Endothelial cell of umbilical vein (primary cell): ENCODE measurements at regions not wholly inside any gene's neighbourhood (a gene's known extent, or its start where the extent isn't known, plus 50 kb on each side); places are given as distances from the start of the nearest gene placed in this dataset.

ENCODE experiments used
- BruUV-seq: library from RNA; stranded (reverse); fragments of 400-500 nt; replicated peaks from 2 replicates; lab custom pipeline; 2021; lab: Mats Ljungman, UMichigan
- CTCF ChIA-PET: fragments of 300-600, 350-600 bp; sonication (Branson Sonifier 250); formaldehyde crosslinking; loops from one replicate; lab custom pipeline; 2021; ENCODE audit warnings: antibody characterized with exemption, inconsistent platforms; lab: Charles Lee
- POLR2A ChIA-PET: fragments of 300-600, 350-600 bp; sonication (Branson Sonifier 250); formaldehyde crosslinking; loops from one replicate; lab custom pipeline; 2021; ENCODE audit warnings: antibody characterized with exemption, inconsistent platforms; lab: Charles Lee
- DNase-seq: peaks from one replicate; pipeline ENCODE4 v3.0.0-alpha.2; 2011; ENCODE audit warnings: low read depth, low spot score
- FAIRE-seq: peaks from 2 replicates; lab custom pipeline; 2011; peaks lifted over from hg19 to GRCh38; lab: Jason Lieb, UNC
- H2AFZ ChIP-seq: 2 replicates; pipeline ENCODE4 v1.6.0; 2012; ENCODE audit warnings: low read depth, low read length, control low read depth, inconsistent platforms
- H3K27ac ChIP-seq: 2 replicates; pipeline ENCODE4 v1.5.1; 2011; ENCODE audit warnings: low read depth, mild to moderate bottlenecking, control low read depth, low read length, moderate library complexity; ENCODE audit not compliant: insufficient read depth
- H3K27me3 ChIP-seq, 2 experiments: 2 replicates each; pipeline versions ENCODE4 v1.6.0 to v1.6.1; 2011; ENCODE audit warnings: low read length in 2 of 2, mixed read lengths in 1 of 2; ENCODE audit not compliant: control insufficient read depth in 2 of 2, insufficient read depth in 2 of 2
- H3K36me3 ChIP-seq, 2 experiments: 2 replicates in 1 of 2; 3 replicates in 1 of 2; pipeline ENCODE4 v1.5.1; 2011; ENCODE audit warnings: low read length in 2 of 2, mild to moderate bottlenecking in 1 of 2, moderate library complexity in 1 of 2; ENCODE audit not compliant: control insufficient read depth in 2 of 2, insufficient read depth in 2 of 2; ENCODE audit errors: extremely low read depth in 1 of 2
- H3K4me1 ChIP-seq: 3 replicates; pipeline ENCODE4 v1.5.1; 2011; ENCODE audit warnings: mild to moderate bottlenecking, low read length; ENCODE audit not compliant: control insufficient read depth, insufficient read depth; ENCODE audit errors: extremely low read depth
- H3K4me2 ChIP-seq: 2 replicates; pipeline ENCODE4 v1.6.1; 2011; ENCODE audit warnings: low read length, control low read depth, mixed read lengths; ENCODE audit not compliant: insufficient read depth
- H3K4me3 ChIP-seq, 3 experiments: fragments of 200-600 bp in 1 of 3; sonication (generic), shearing (Covaris generic) in 1 of 3; replicated peaks in 1 of 3; 2 replicates each; pipeline ENCODE4 v1.5.1; 2011 to 2016; ENCODE audit warnings: control low read depth in 3 of 3, low read length in 3 of 3, mild to moderate bottlenecking in 2 of 3, inconsistent platforms in 1 of 3, low read depth in 1 of 3, moderate library complexity in 1 of 3; ENCODE audit not compliant: insufficient read depth in 1 of 3
- H3K79me2 ChIP-seq: 2 replicates; pipeline ENCODE4 v1.6.0; 2012; ENCODE audit warnings: low read length, inconsistent platforms; ENCODE audit not compliant: control insufficient read depth, insufficient read depth
- H3K9ac ChIP-seq: replicated peaks from 2 replicates; pipeline ENCODE3; 2011; ENCODE audit warnings: low read length, control low read depth; ENCODE audit not compliant: insufficient read depth; ENCODE audit errors: extremely low read depth
- H3K9me1 ChIP-seq: replicated peaks from 3 replicates; pipeline ENCODE4 v1.6.0; 2011; ENCODE audit warnings: mild to moderate bottlenecking, low read length; ENCODE audit not compliant: control insufficient read depth, insufficient read depth; ENCODE audit errors: extremely low read depth
- H3K9me3 ChIP-seq: replicated peaks from 2 replicates; pipeline ENCODE4 v1.5.1; 2012; ENCODE audit warnings: low read length, inconsistent platforms; ENCODE audit not compliant: control insufficient read depth, insufficient read depth
- H4K20me1 ChIP-seq: replicated peaks from 2 replicates; pipeline ENCODE3; 2011; ENCODE audit warnings: mild to moderate bottlenecking, low read length; ENCODE audit not compliant: control insufficient read depth, insufficient read depth; ENCODE audit errors: extremely low read depth
- EZH2 ChIP-seq: IDR thresholded peaks from 2 replicates; pipeline ENCODE4 v1.6.1; 2012; ENCODE audit warnings: borderline replicate concordance, low read depth, mild to moderate bottlenecking, moderate library complexity, low read length, inconsistent platforms; ENCODE audit not compliant: severe bottlenecking
- FOS ChIP-seq: IDR thresholded peaks from 2 replicates; pipeline ENCODE4 v1.6.1; 2011; ENCODE audit warnings: mild to moderate bottlenecking, low read length, moderate library complexity, borderline replicate concordance; ENCODE audit not compliant: insufficient read depth
- GATA2 ChIP-seq: IDR thresholded peaks from 2 replicates; pipeline ENCODE4 v1.7.0; 2011; ENCODE audit warnings: low read depth, mild to moderate bottlenecking, moderate library complexity, mixed read lengths, low read length; ENCODE audit not compliant: insufficient read length, insufficient read depth
- JUN ChIP-seq: IDR thresholded peaks from 2 replicates; pipeline ENCODE4 v1.6.1; 2011; ENCODE audit warnings: borderline replicate concordance, low read depth; ENCODE audit not compliant: insufficient read length, insufficient read depth
- MYC ChIP-seq: IDR thresholded peaks from one replicate; pipeline ENCODE4 v1.6.1; 2011; ENCODE audit warnings: mild to moderate bottlenecking, low read depth, low read length
- POLR2A ChIP-seq: IDR thresholded peaks from 2 replicates; pipeline ENCODE4 v1.6.1; 2012; ENCODE audit warnings: low read depth, mild to moderate bottlenecking, control low read depth, low read length
- POLR2AphosphoS5 ChIP-seq: IDR thresholded peaks from 2 replicates; pipeline ENCODE4 v1.6.1; 2012; ENCODE audit warnings: low read depth, mild to moderate bottlenecking, control low read depth, low read length, moderate library complexity; ENCODE audit not compliant: insufficient read depth
- dilution Hi-C: fragments of 300-500 bp; cut with MboI; formaldehyde crosslinking; loops from one replicate; pipeline ENCODE4 v1.15.0; 2019; ENCODE audit warnings: low sequenced_read_pairs; ENCODE audit not compliant: extremely low pct_ligation_motif_present
- intact Hi-C: fragments of 100-400 bp; cut with micrococcal nuclease; formaldehyde crosslinking; loops from one replicate; pipeline ENCODE4 v1.10.0; 2022
- TF ChIP-seq, protein P1 (sequence below): IDR thresholded peaks from 2 replicates; pipeline ENCODE4 v1.6.1; 2011; ENCODE audit not compliant: insufficient read depth, insufficient read length
- TF ChIP-seq, protein P2 (sequence below), 2 donors: IDR thresholded peaks; 1 replicate in 1 of 2; 2 replicates in 1 of 2; pipeline ENCODE4 v1.5.1; 2011; ENCODE audit warnings: low read length in 2 of 2, mild to moderate bottlenecking in 2 of 2, moderate library complexity in 2 of 2, control low read depth in 1 of 2, inconsistent platforms in 1 of 2, low read depth in 1 of 2; ENCODE audit not compliant: insufficient read depth in 1 of 2; ENCODE audit errors: extremely low read depth in 1 of 2

DNA sequence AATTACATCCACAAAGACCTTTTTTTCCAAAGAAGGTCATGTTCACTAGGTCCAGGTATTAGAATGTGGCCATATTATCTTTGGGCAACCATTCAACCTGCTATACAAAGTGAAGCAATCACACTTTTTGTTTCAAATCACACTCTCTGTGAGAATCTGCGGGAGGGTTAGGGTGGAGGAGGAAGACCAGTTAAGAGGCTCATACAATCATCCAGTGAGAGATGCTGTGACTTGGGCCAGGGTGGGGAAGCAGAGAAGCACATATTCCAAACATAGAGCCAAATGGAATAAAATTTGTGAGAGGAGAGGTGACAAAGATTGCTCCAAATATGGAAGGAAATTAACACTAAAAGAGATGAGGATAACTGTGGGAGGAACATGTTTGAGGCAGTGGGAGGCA lies 351.6 kb downstream of the CYRIA start:
- Histone ChIP-seq H3K4me2 (no peak overlapping the region), H3K27ac (no peak overlapping the region), H3K79me2 (no peaks in the 10 kb centered on the region), H3K27me3 (no peaks in the 10 kb centered on the region), H2AFZ (no peak overlapping the region), H3K9me3 (peaks cover 4% of the 10 kb centered on the region), H3K36me3 (no peaks in the 10 kb centered on the region), H3K9me1 (no peaks in the 10 kb centered on the region), H4K20me1 (no peaks in the 10 kb centered on the region), H3K4me1 (no peaks in the 10 kb centered on the region), H3K9ac (no peak overlapping the region), H3K4me3 (no peak overlapping the region)
- BruUV-seq = no TSS peak
- TF ChIP-seq EZH2 (no peak), GATA2 (no peak), JUN (no peak), MYC (no peak), FOS (no peak), POLR2AphosphoS5 (no peak), POLR2A (no peak)
- TF ChIP-seq, protein P1, sequence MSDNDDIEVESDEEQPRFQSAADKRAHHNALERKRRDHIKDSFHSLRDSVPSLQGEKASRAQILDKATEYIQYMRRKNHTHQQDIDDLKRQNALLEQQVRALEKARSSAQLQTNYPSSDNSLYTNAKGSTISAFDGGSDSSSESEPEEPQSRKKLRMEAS = no peak
- TF ChIP-seq, protein P2, sequence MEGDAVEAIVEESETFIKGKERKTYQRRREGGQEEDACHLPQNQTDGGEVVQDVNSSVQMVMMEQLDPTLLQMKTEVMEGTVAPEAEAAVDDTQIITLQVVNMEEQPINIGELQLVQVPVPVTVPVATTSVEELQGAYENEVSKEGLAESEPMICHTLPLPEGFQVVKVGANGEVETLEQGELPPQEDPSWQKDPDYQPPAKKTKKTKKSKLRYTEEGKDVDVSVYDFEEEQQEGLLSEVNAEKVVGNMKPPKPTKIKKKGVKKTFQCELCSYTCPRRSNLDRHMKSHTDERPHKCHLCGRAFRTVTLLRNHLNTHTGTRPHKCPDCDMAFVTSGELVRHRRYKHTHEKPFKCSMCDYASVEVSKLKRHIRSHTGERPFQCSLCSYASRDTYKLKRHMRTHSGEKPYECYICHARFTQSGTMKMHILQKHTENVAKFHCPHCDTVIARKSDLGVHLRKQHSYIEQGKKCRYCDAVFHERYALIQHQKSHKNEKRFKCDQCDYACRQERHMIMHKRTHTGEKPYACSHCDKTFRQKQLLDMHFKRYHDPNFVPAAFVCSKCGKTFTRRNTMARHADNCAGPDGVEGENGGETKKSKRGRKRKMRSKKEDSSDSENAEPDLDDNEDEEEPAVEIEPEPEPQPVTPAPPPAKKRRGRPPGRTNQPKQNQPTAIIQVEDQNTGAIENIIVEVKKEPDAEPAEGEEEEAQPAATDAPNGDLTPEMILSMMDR (IDR thresholded peaks at IDR 0.05; ENCODE audit: extremely low read depth in 1 of 2, insufficient read depth in 1 of 2, low read depth in 1 of 2, low read length in 2 of 2) = no peak
- POLR2A ChIA-PET = no interaction called here
- no peak for DNase-seq
- CTCF ChIA-PET = no interaction called here
- dilution Hi-C loops (no loop called here), intact Hi-C loops (no loop called here)
- no peak for FAIRE-seq
